HepG2 (cell line): ENCODE measurements at regions not wholly inside any gene's neighbourhood (a gene's known extent, or its start where the extent isn't known, plus 50 kb on each side); places are given as distances from the start of the nearest gene placed in this dataset.

Experiments
- ATAC-seq: fragments of 200-7000 bp; cut with Tn5 transposase; 3 replicates; pipeline ENCODE4 v1.9.1; 2020; ENCODE audit warnings: mild to moderate bottlenecking, moderate library complexity
- BruUV-seq: library from RNA; stranded (reverse); fragments of 400-500 nt; replicated peaks from 2 replicates; lab custom pipeline; 2021; lab: Mats Ljungman, UMichigan
- CTCF ChIA-PET: fragments of 300-600 bp; formaldehyde crosslinking; extraction: SDS; loops from one replicate; lab custom pipeline; 2021; ENCODE audit warnings: low total read pairs, inconsistent platforms, low intra/inter-chr PET ratio; lab: Yijun Ruan, JAX
- POLR2A ChIA-PET: fragments of 350-600 bp; sonication (Branson Sonifier 250); formaldehyde crosslinking; loops from one replicate; lab custom pipeline; 2020; ENCODE audit warnings: antibody characterized with exemption, inconsistent platforms; lab: Yijun Ruan, JAX
- DNase-seq: peaks from one replicate; pipeline ENCODE4 v3.0.0-alpha.2; 2015; ENCODE audit warnings: low spot score
- FAIRE-seq: peaks from 3 replicates; lab custom pipeline; 2011; peaks lifted over from hg19 to GRCh38; lab: Jason Lieb, UNC
- H2AFZ ChIP-seq: one replicate; pipeline ENCODE4 v1.6.1; 2011; ENCODE audit warnings: low read length, inconsistent platforms
- H3K27ac ChIP-seq: fragments of 300-600 bp; 3 replicates; pipeline ENCODE4 v1.8.0; 2011; ENCODE audit warnings: mixed run types, mild to moderate bottlenecking, mixed read lengths, low read length, inconsistent platforms; ENCODE audit not compliant: insufficient read depth; ENCODE audit errors: extremely low read length
- H3K27me3 ChIP-seq, 2 experiments: fragments of 200-600 bp in 1 of 2; 2 replicates in 1 of 2; 3 replicates in 1 of 2; pipeline versions ENCODE4 v1.6.0 to v1.8.0; 2011; ENCODE audit warnings: low read length in 2 of 2, mild to moderate bottlenecking in 2 of 2, moderate library complexity in 2 of 2, inconsistent platforms in 1 of 2; ENCODE audit not compliant: insufficient read depth in 2 of 2, control insufficient read depth in 1 of 2
- H3K36me3 ChIP-seq, 2 experiments: fragments of 200-600 bp in 1 of 2; replicated peaks in 1 of 2; 2 replicates in 1 of 2; 3 replicates in 1 of 2; pipeline versions ENCODE4 v1.5.1 to v1.8.0; 2011; ENCODE audit warnings: low read length in 2 of 2, inconsistent platforms in 1 of 2; ENCODE audit not compliant: insufficient read depth in 2 of 2, control insufficient read depth in 1 of 2
- H3K4me1 ChIP-seq: 2 replicates; pipeline ENCODE4 v1.5.1; 2012; ENCODE audit warnings: low read length, inconsistent platforms; ENCODE audit not compliant: insufficient read depth
- H3K4me2 ChIP-seq: 2 replicates; pipeline ENCODE4 v1.6.0; 2011; ENCODE audit warnings: low read depth, low read length, inconsistent platforms
- H3K4me3 ChIP-seq, 3 experiments: fragments of 200-600 bp in 1 of 3; sonication (generic), shearing (Covaris generic) in 1 of 3; replicated peaks in 1 of 3; 2 replicates each; pipeline ENCODE4 v1.5.1; 2011 to 2016; ENCODE audit warnings: low read length in 3 of 3, inconsistent platforms in 2 of 3, low read depth in 2 of 3, mild to moderate bottlenecking in 2 of 3, control low read depth in 1 of 3, mixed read lengths in 1 of 3; ENCODE audit not compliant: insufficient read depth in 1 of 3
- H3K79me2 ChIP-seq: one replicate; pipeline ENCODE4 v1.6.1; 2011; ENCODE audit warnings: low read length, inconsistent platforms; ENCODE audit not compliant: insufficient read depth
- H3K9ac ChIP-seq: 2 replicates; pipeline ENCODE4 v1.6.0; 2011; ENCODE audit warnings: mild to moderate bottlenecking, low read depth, low read length, inconsistent platforms; ENCODE audit not compliant: insufficient read depth
- H3K9me3 ChIP-seq: 2 replicates; pipeline ENCODE4 v1.5.1; 2012; ENCODE audit warnings: mild to moderate bottlenecking, low read length
- H4K20me1 ChIP-seq: 2 replicates; pipeline ENCODE4 v1.6.0; 2011; ENCODE audit warnings: inconsistent platforms, mild to moderate bottlenecking, low read length, moderate library complexity; ENCODE audit not compliant: insufficient read depth
- HIVEP1 ChIP-seq: sonication (generic); formaldehyde crosslinking; IDR thresholded peaks from 2 replicates; pipeline ENCODE4 v1.4.0; 2020; ENCODE audit warnings: mild to moderate bottlenecking, missing genetic modification reagents
- ISX ChIP-seq: sonication (generic); formaldehyde crosslinking; conservative IDR thresholded peaks from 2 replicates; pipeline ENCODE4 v1.5.0; 2020; ENCODE audit warnings: missing genetic modification reagents
- JUNB ChIP-seq: sonication (generic); formaldehyde crosslinking; IDR thresholded peaks from 2 replicates; pipeline ENCODE4 v1.8.0; 2022; ENCODE audit warnings: missing genetic modification reagents, mild to moderate bottlenecking, borderline replicate concordance
- KDM3A ChIP-seq: IDR thresholded peaks from 2 replicates; pipeline ENCODE4 v1.6.1; 2018; ENCODE audit warnings: low read depth, missing compliant biosample characterization
- KLF13 ChIP-seq: sonication (generic); formaldehyde crosslinking; IDR thresholded peaks from 2 replicates; pipeline ENCODE4 v1.4.0; 2020; ENCODE audit warnings: mild to moderate bottlenecking, missing genetic modification reagents
- PHF5A ChIP-seq: IDR thresholded peaks from one replicate; pipeline ENCODE4 v1.6.1; 2018; ENCODE audit warnings: low read depth, missing genetic modification reagents; ENCODE audit not compliant: unreplicated experiment
- SPEN ChIP-seq: sonication (generic); formaldehyde crosslinking; IDR thresholded peaks from 2 replicates; pipeline ENCODE4 v1.5.1; 2020; ENCODE audit warnings: low read depth, mild to moderate bottlenecking, missing genetic modification reagents
- ZNF12 ChIP-seq: sonication (generic); formaldehyde crosslinking; IDR thresholded peaks from 2 replicates; pipeline ENCODE4 v1.5.0; 2020; ENCODE audit warnings: missing genetic modification reagents
- ZNF354B ChIP-seq: sonication (generic); formaldehyde crosslinking; IDR thresholded peaks from 2 replicates; pipeline ENCODE4 v1.8.0; 2022; ENCODE audit warnings: mild to moderate bottlenecking, missing genetic modification reagents
- ZNF460 ChIP-seq: sonication (generic); formaldehyde crosslinking; IDR thresholded peaks from 2 replicates; pipeline ENCODE4 v1.5.1; 2020; ENCODE audit warnings: missing genetic modification reagents, mild to moderate bottlenecking, borderline replicate concordance
- WGBS: methylation state at CpG from one replicate; pipeline ENCODE4 v1.1.6; 2017; ENCODE audit warnings: low lambda C conversion rate; 5-methylcytosine and 5-hydroxymethylcytosine counted together
- in situ Hi-C: cut with HindIII; loops from 2 replicates; pipeline ENCODE4 v1.10.0; 2017; ENCODE audit warnings: low pct_unique_long_range_greater_than_20kb; ENCODE audit not compliant: extremely low pct_ligation_motif_present
- intact Hi-C: fragments of 100-400 bp; cut with micrococcal nuclease; formaldehyde crosslinking; loops from one replicate; pipeline ENCODE4 v1.10.0; 2022; ENCODE audit not compliant: unreplicated experiment
- TF ChIP-seq, protein P1 (sequence below): sonication (generic); formaldehyde crosslinking; IDR thresholded peaks from 2 replicates; pipeline ENCODE4 v1.4.0; 2020; ENCODE audit warnings: mild to moderate bottlenecking, missing genetic modification reagents
- TF ChIP-seq, protein P2 (sequence below): IDR thresholded peaks from 2 replicates; pipeline ENCODE4 v1.6.1; 2016
- TF ChIP-seq, protein P3 (sequence below): sonication (generic); formaldehyde crosslinking; IDR thresholded peaks from 2 replicates; pipeline ENCODE4 v1.5.0; 2020; ENCODE audit warnings: missing genetic modification reagents

DNA sequence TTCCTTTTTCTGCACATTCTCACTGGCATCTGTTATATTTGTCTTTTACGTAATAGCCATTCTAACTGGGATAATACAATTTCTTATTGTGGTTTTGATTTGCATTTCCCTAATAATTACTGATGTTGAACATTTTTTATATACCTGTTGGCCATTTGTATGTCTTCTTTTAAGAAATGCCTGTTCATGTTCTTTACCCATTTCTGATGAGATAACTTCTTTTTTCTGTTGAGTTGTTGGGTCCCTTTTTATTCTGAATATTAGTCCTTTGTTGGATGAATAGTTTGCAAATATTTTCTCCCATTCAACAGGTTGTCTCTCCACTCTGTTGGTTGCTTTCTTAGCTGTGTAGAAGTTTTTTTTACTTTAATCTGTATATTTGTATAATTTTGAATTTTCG, 147.7 kb upstream of the TRPC4 start (continued):
- TF ChIP-seq, protein P1, sequence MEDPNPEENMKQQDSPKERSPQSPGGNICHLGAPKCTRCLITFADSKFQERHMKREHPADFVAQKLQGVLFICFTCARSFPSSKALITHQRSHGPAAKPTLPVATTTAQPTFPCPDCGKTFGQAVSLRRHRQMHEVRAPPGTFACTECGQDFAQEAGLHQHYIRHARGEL (CRISPR knock-in tag) = no peak

DNA sequence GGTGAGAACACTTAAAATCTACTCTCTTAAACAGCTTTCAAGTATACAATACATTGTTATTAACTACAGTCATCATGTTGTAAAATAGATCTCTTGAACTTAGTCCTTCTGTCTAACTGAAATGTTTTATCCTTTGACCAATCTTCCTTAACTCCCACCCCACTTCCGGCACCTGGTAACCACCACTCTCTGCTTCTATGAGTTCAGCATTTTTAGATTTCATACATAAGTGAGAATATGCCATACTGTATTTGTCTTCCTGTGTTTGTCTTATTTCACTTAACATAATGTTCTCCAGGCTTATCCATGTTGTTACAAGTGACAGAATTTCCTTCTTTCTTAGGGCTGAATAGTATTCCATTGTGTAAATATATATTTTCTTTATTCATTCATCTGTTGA, 144.1 kb upstream of the TRPC4 start:
- no peak for FAIRE-seq
- POLR2A ChIA-PET = no interaction called here
- no peaks in the 10 kb centered on the region for H3K36me3 ChIP-seq
- H4K20me1 ChIP-seq = no peaks in the 10 kb centered on the region
- H3K9ac ChIP-seq = no peak overlapping the region
- no peak for ATAC-seq
- BruUV-seq = no TSS peak
- H3K9me3 ChIP-seq = peaks cover 15% of the 10 kb centered on the region; the same call in 1 of the 2 replicates
- no peak for TF ChIP-seq ISX (CRISPR knock-in tag)
- no peak for TF ChIP-seq HIVEP1 (CRISPR knock-in tag)
- no peak for TF ChIP-seq SPEN
- TF ChIP-seq KDM3A (CRISPR knock-in tag) = no peak
- TF ChIP-seq JUNB (CRISPR knock-in tag) = no peak
- TF ChIP-seq, protein P2, sequence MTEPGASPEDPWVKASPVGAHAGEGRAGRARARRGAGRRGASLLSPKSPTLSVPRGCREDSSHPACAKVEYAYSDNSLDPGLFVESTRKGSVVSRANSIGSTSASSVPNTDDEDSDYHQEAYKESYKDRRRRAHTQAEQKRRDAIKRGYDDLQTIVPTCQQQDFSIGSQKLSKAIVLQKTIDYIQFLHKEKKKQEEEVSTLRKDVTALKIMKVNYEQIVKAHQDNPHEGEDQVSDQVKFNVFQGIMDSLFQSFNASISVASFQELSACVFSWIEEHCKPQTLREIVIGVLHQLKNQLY = no peak
- TF ChIP-seq, protein P3, sequence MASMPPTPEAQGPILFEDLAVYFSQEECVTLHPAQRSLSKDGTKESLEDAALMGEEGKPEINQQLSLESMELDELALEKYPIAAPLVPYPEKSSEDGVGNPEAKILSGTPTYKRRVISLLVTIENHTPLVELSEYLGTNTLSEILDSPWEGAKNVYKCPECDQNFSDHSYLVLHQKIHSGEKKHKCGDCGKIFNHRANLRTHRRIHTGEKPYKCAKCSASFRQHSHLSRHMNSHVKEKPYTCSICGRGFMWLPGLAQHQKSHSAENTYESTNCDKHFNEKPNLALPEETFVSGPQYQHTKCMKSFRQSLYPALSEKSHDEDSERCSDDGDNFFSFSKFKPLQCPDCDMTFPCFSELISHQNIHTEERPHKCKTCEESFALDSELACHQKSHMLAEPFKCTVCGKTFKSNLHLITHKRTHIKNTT (CRISPR knock-in tag) = no peak
- no peak for TF ChIP-seq ZNF354B (CRISPR knock-in tag)
- no peak for TF ChIP-seq KLF13 (CRISPR knock-in tag)
- TF ChIP-seq ZNF12 (CRISPR knock-in tag) = no peak
- no peak for TF ChIP-seq PHF5A (CRISPR knock-in tag)
- TF ChIP-seq ZNF460 (CRISPR knock-in tag) = no peak
- TF ChIP-seq, all 625 proteins: peak for 0
- H3K4me2 ChIP-seq = no peak overlapping the region
- no peak overlapping the region for H3K27ac ChIP-seq
- WGBS = 5% methylated on average over 1 of the region's 1 CpG
- H2AFZ ChIP-seq = no peak overlapping the region
- CTCF ChIA-PET = no interaction called here
- no peaks in the 10 kb centered on the region for H3K4me1 ChIP-seq
- intact Hi-C loops (no loop called here), in situ Hi-C loops (no loop called here)
- no peak for DNase-seq
- no peak overlapping the region for H3K4me3 ChIP-seq
- no peaks in the 10 kb centered on the region for H3K79me2 ChIP-seq
- no peaks in the 10 kb centered on the region for H3K27me3 ChIP-seq
